SK-N-MC (cell line): ENCODE measurements at regions not wholly inside any gene's neighbourhood (a gene's known extent, or its start where the extent isn't known, plus 50 kb on each side); places are given as distances from the start of the nearest gene placed in this dataset.

Experiments
- EZH2 ChIP-seq: fragments of 200-600 bp; sonication (generic); IDR thresholded peaks from one replicate; pipeline ENCODE4 v1.6.1; 2017; ENCODE audit warnings: antibody characterized with exemption
- POLR2AphosphoS5 ChIP-seq: IDR thresholded peaks from 2 replicates; pipeline ENCODE4 v1.6.1; 2012; ENCODE audit warnings: mild to moderate bottlenecking, low read depth, low read length, borderline replicate concordance

DNA sequence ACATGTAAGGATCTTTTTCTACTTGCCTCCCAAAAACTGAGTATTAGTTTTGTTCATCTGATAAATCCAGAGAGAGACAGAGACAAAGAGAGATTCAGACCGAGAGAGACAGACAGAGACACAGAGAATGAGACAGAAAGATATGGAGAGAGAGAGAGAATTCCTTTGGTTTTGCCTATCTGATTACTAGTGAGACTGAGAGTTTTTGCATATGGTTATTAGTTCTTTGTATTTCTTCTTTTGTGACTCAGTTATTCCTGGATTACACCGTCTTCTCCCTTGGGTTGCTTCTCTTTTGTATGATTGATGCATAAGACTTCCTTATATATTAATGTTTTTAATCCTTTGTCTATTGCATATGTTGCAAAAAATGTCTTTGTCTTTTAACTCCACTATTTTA, 91.2 kb upstream of the SPATA31C2 start:
- TF ChIP-seq EZH2 (no peak), POLR2AphosphoS5 (no peak)
